ENCODE measurements at regions not wholly inside any gene's neighbourhood (a gene's known extent, or its start where the extent isn't known, plus 50 kb on each side); places are given as distances from the start of the nearest gene placed in this dataset.

- Histone ChIP-seq H2BK5ac (ENCODE audit: low read length) (no peak overlapping the region), H3K9ac (ENCODE audit: low read length) (no peak overlapping the region), H4K5ac (ENCODE audit: low read length) (no peak overlapping the region), H4K8ac (ENCODE audit: low read depth, low read length) (no peak overlapping the region), H2AK5ac (ENCODE audit: low read length) (no peak overlapping the region), H3K36me3 (ENCODE audit: control insufficient read depth, insufficient read depth, low read length) (no peaks in the 10 kb centered on the region), H3K79me2 (ENCODE audit: control insufficient read depth, insufficient read depth, low read length) (no peaks in the 10 kb centered on the region), H3K4me2 (ENCODE audit: low read length) (no peak overlapping the region), H3K79me1 (ENCODE audit: low read length) (no peaks in the 10 kb centered on the region), H3K23ac (ENCODE audit: low read length) (no peak overlapping the region), H3K4me3 (ENCODE audit: low read length) (no peak overlapping the region), H3K18ac (ENCODE audit: low read length) (no peak overlapping the region), H3K27ac (ENCODE audit: low read depth, low read length) (no peak overlapping the region), H3K4ac (ENCODE audit: low read depth, low read length) (no peak overlapping the region), H2BK15ac (replicated peaks; ENCODE audit: low read depth) (no peak overlapping the region), H3K4me1 (ENCODE audit: control insufficient read depth, low read depth, low read length) (no peaks in the 10 kb centered on the region), H2BK120ac (ENCODE audit: low read depth, low read length) (no peak overlapping the region), H3K56ac (ENCODE audit: low read length) (no peak overlapping the region), H3K27me3 (ENCODE audit: insufficient read depth, low read length, poor library complexity) (no peaks in the 10 kb centered on the region)
- DNase-seq, result no peak
- WGBS (ENCODE audit: extremely low coverage, insufficient coverage, low lambda C conversion rate), result no CpG with 5 or more reads among the region's 10 CpGs
These were observed 182.9 kb downstream of the RTP5 start for GRCh38 chr2:242052421-242052820.

GRCh38 chr2:242053921-242054320 is 184.4 kb downstream of the RTP5 start:
- Histone ChIP-seq H3K79me2 (ENCODE audit: control insufficient read depth, insufficient read depth, low read length) (no peaks in the 10 kb centered on the region), H3K36me3 (ENCODE audit: control insufficient read depth, insufficient read depth, low read length) (no peaks in the 10 kb centered on the region), H3K56ac (ENCODE audit: low read length) (no peak overlapping the region), H3K27me3 (ENCODE audit: insufficient read depth, low read length, poor library complexity) (no peaks in the 10 kb centered on the region), H4K8ac (ENCODE audit: low read depth, low read length) (no peak overlapping the region), H3K27ac (ENCODE audit: low read depth, low read length) (no peak overlapping the region), H3K4me2 (ENCODE audit: low read length) (no peak overlapping the region), H2BK5ac (ENCODE audit: low read length) (no peak overlapping the region), H3K18ac (ENCODE audit: low read length) (no peak overlapping the region), H3K9ac (ENCODE audit: low read length) (no peak overlapping the region), H2BK15ac (replicated peaks; ENCODE audit: low read depth) (no peak overlapping the region), H4K5ac (ENCODE audit: low read length) (no peak overlapping the region), H3K23ac (ENCODE audit: low read length) (no peak overlapping the region), H3K4me1 (ENCODE audit: control insufficient read depth, low read depth, low read length) (no peaks in the 10 kb centered on the region), H3K4ac (ENCODE audit: low read depth, low read length) (no peak overlapping the region), H3K79me1 (ENCODE audit: low read length) (no peaks in the 10 kb centered on the region), H2BK120ac (ENCODE audit: low read depth, low read length) (no peak overlapping the region), H2AK5ac (ENCODE audit: low read length) (no peak overlapping the region), H3K4me3 (ENCODE audit: low read length) (no peak overlapping the region)
- DNase-seq, result no peak
- no CpG with 5 or more reads among the region's 12 CpGs for WGBS (ENCODE audit: extremely low coverage, insufficient coverage, low lambda C conversion rate)

GRCh38 chr2:242054406-242054805 is 184.9 kb downstream of the RTP5 start:
- WGBS (ENCODE audit: extremely low coverage, insufficient coverage, low lambda C conversion rate), result no CpG with 5 or more reads among the region's 6 CpGs
- H3K18ac ChIP-seq (ENCODE audit: low read length), result no peak overlapping the region
- DNase-seq, result no peak
- H2AK5ac ChIP-seq (ENCODE audit: low read length), result no peak overlapping the region
- H3K4ac ChIP-seq (ENCODE audit: low read depth, low read length), result no peak overlapping the region
- H3K23ac ChIP-seq (ENCODE audit: low read length), result no peak overlapping the region
- no peaks in the 10 kb centered on the region for H3K79me2 ChIP-seq (ENCODE audit: control insufficient read depth, insufficient read depth, low read length)
- no peak overlapping the region for H3K56ac ChIP-seq (ENCODE audit: low read length)
- no peak overlapping the region for H2BK15ac ChIP-seq (replicated peaks; ENCODE audit: low read depth)
- H3K4me3 ChIP-seq (ENCODE audit: low read length), result no peak overlapping the region
- no peaks in the 10 kb centered on the region for H3K27me3 ChIP-seq (ENCODE audit: insufficient read depth, low read length, poor library complexity)
- no peaks in the 10 kb centered on the region for H3K79me1 ChIP-seq (ENCODE audit: low read length)
- H2BK5ac ChIP-seq (ENCODE audit: low read length), result no peak overlapping the region
- no peak overlapping the region for H4K5ac ChIP-seq (ENCODE audit: low read length)
- H4K8ac ChIP-seq (ENCODE audit: low read depth, low read length), result no peak overlapping the region
- H2BK120ac ChIP-seq (ENCODE audit: low read depth, low read length), result no peak overlapping the region
- no peak overlapping the region for H3K27ac ChIP-seq (ENCODE audit: low read depth, low read length)
- no peak overlapping the region for H3K4me2 ChIP-seq (ENCODE audit: low read length)
- no peaks in the 10 kb centered on the region for H3K36me3 ChIP-seq (ENCODE audit: control insufficient read depth, insufficient read depth, low read length)
- no peak overlapping the region for H3K9ac ChIP-seq (ENCODE audit: low read length)
- H3K4me1 ChIP-seq (ENCODE audit: control insufficient read depth, low read depth, low read length), result no peaks in the 10 kb centered on the region

- Histone ChIP-seq H3K9ac (ENCODE audit: low read length) (no peak overlapping the region), H3K79me2 (ENCODE audit: control insufficient read depth, insufficient read depth, low read length) (no peaks in the 10 kb centered on the region), H3K27me3 (ENCODE audit: insufficient read depth, low read length, poor library complexity) (no peaks in the 10 kb centered on the region), H3K56ac (ENCODE audit: low read length) (no peak overlapping the region), H3K18ac (ENCODE audit: low read length) (no peak overlapping the region), H4K5ac (ENCODE audit: low read length) (no peak overlapping the region), H2BK120ac (ENCODE audit: low read depth, low read length) (no peak overlapping the region), H3K4ac (ENCODE audit: low read depth, low read length) (no peak overlapping the region), H3K4me2 (ENCODE audit: low read length) (no peak overlapping the region), H2AK5ac (ENCODE audit: low read length) (no peak overlapping the region), H3K36me3 (ENCODE audit: control insufficient read depth, insufficient read depth, low read length) (no peaks in the 10 kb centered on the region), H3K4me1 (ENCODE audit: control insufficient read depth, low read depth, low read length) (no peaks in the 10 kb centered on the region), H2BK5ac (ENCODE audit: low read length) (no peak overlapping the region), H2BK15ac (replicated peaks; ENCODE audit: low read depth) (no peak overlapping the region), H3K79me1 (ENCODE audit: low read length) (no peaks in the 10 kb centered on the region), H3K23ac (ENCODE audit: low read length) (no peak overlapping the region), H3K4me3 (ENCODE audit: low read length) (no peak overlapping the region), H4K8ac (ENCODE audit: low read depth, low read length) (no peak overlapping the region), H3K27ac (ENCODE audit: low read depth, low read length) (no peak overlapping the region)
- DNase-seq, result no peak
- WGBS (ENCODE audit: extremely low coverage, insufficient coverage, low lambda C conversion rate), result no CpG with 5 or more reads among the region's 39 CpGs
These were observed 185.6 kb downstream of the RTP5 start for GRCh38 chr2:242054881-242055801.

GRCh38 chr2:242056026-242056425 is 186.5 kb downstream of the RTP5 start:
- no peak overlapping the region for H3K56ac ChIP-seq (ENCODE audit: low read length)
- no peaks in the 10 kb centered on the region for H3K79me1 ChIP-seq (ENCODE audit: low read length)
- no peak overlapping the region for H3K18ac ChIP-seq (ENCODE audit: low read length)
- no peak for DNase-seq
- H3K79me2 ChIP-seq (ENCODE audit: control insufficient read depth, insufficient read depth, low read length), result no peaks in the 10 kb centered on the region
- H4K8ac ChIP-seq (ENCODE audit: low read depth, low read length), result no peak overlapping the region
- no peak overlapping the region for H4K5ac ChIP-seq (ENCODE audit: low read length)
- no peak overlapping the region for H3K27ac ChIP-seq (ENCODE audit: low read depth, low read length)
- H3K4me2 ChIP-seq (ENCODE audit: low read length), result no peak overlapping the region
- H2BK120ac ChIP-seq (ENCODE audit: low read depth, low read length), result no peak overlapping the region
- H3K23ac ChIP-seq (ENCODE audit: low read length), result no peak overlapping the region
- no peak overlapping the region for H2BK5ac ChIP-seq (ENCODE audit: low read length)
- no peaks in the 10 kb centered on the region for H3K36me3 ChIP-seq (ENCODE audit: control insufficient read depth, insufficient read depth, low read length)
- no peak overlapping the region for H3K4me3 ChIP-seq (ENCODE audit: low read length)
- H3K4ac ChIP-seq (ENCODE audit: low read depth, low read length), result no peak overlapping the region
- WGBS (ENCODE audit: extremely low coverage, insufficient coverage, low lambda C conversion rate), result no CpG with 5 or more reads among the region's 10 CpGs
- no peak overlapping the region for H2AK5ac ChIP-seq (ENCODE audit: low read length)
- H2BK15ac ChIP-seq (replicated peaks; ENCODE audit: low read depth), result no peak overlapping the region
- no peak overlapping the region for H3K9ac ChIP-seq (ENCODE audit: low read length)
- no peaks in the 10 kb centered on the region for H3K27me3 ChIP-seq (ENCODE audit: insufficient read depth, low read length, poor library complexity)
- no peaks in the 10 kb centered on the region for H3K4me1 ChIP-seq (ENCODE audit: control insufficient read depth, low read depth, low read length)

GRCh38 chr2:242056785-242057184 is 187.3 kb downstream of the RTP5 start:
- H3K9ac ChIP-seq (ENCODE audit: low read length), result no peak overlapping the region
- no peak overlapping the region for H3K56ac ChIP-seq (ENCODE audit: low read length)
- H3K4me3 ChIP-seq (ENCODE audit: low read length), result no peak overlapping the region
- no peak overlapping the region for H3K27ac ChIP-seq (ENCODE audit: low read depth, low read length)
- H3K4me2 ChIP-seq (ENCODE audit: low read length), result no peak overlapping the region
- H2BK120ac ChIP-seq (ENCODE audit: low read depth, low read length), result no peak overlapping the region
- no peak overlapping the region for H2BK5ac ChIP-seq (ENCODE audit: low read length)
- H3K23ac ChIP-seq (ENCODE audit: low read length), result no peak overlapping the region
- H2AK5ac ChIP-seq (ENCODE audit: low read length), result no peak overlapping the region
- H2BK15ac ChIP-seq (replicated peaks; ENCODE audit: low read depth), result no peak overlapping the region
- WGBS (ENCODE audit: extremely low coverage, insufficient coverage, low lambda C conversion rate), result no CpG with 5 or more reads among the region's 11 CpGs
- H3K79me2 ChIP-seq (ENCODE audit: control insufficient read depth, insufficient read depth, low read length), result no peaks in the 10 kb centered on the region
- no peaks in the 10 kb centered on the region for H3K79me1 ChIP-seq (ENCODE audit: low read length)
- H3K36me3 ChIP-seq (ENCODE audit: control insufficient read depth, insufficient read depth, low read length), result no peaks in the 10 kb centered on the region
- no peak overlapping the region for H4K8ac ChIP-seq (ENCODE audit: low read depth, low read length)
- H3K4me1 ChIP-seq (ENCODE audit: control insufficient read depth, low read depth, low read length), result no peaks in the 10 kb centered on the region
- no peaks in the 10 kb centered on the region for H3K27me3 ChIP-seq (ENCODE audit: insufficient read depth, low read length, poor library complexity)
- H3K18ac ChIP-seq (ENCODE audit: low read length), result no peak overlapping the region
- H3K4ac ChIP-seq (ENCODE audit: low read depth, low read length), result no peak overlapping the region
- DNase-seq, result no peak
- H4K5ac ChIP-seq (ENCODE audit: low read length), result no peak overlapping the region

All from mesendoderm (in vitro differentiated cells).